B cell (primary cell): ENCODE measurements at regions not wholly inside any gene's neighbourhood (a gene's known extent, or its start where the extent isn't known, plus 50 kb on each side); places are given as distances from the start of the nearest gene placed in this dataset.

Experiments used
- EZH2 ChIP-seq: IDR thresholded peaks from 2 replicates; pipeline ENCODE4 v1.6.1; 2012; ENCODE audit warnings: borderline replicate concordance, low read depth, mild to moderate bottlenecking, moderate library complexity, low read length; ENCODE audit not compliant: insufficient read depth, poor library complexity, severe bottlenecking
- TF ChIP-seq, protein P1 (sequence below): fragments of 200-600 bp; IDR thresholded peaks from one replicate; pipeline ENCODE4 v1.8.0; 2022; ENCODE audit warnings: antibody characterized with exemption, mild to moderate bottlenecking

DNA sequence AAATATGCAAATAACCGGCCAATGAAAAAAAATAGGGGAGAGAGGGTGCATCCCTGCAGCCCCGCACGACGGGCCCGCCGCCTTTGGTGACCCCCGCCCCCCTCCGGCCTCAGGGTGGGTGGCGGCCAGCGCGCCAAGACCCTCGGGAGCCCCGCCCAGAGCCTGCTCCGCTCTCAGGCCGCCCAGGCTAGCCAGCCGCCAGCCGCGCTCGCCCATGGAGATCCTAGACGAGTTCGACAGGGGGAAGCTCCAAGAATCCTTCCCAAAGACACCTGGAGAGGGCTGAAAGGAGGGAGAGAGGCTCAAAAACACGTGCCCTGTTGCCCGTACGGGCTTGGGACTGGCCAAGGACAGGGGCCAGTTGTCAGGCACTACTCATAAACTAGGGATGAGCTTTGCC is 434.0 kb downstream of the NR2F2 start:
- TF ChIP-seq, protein P1, sequence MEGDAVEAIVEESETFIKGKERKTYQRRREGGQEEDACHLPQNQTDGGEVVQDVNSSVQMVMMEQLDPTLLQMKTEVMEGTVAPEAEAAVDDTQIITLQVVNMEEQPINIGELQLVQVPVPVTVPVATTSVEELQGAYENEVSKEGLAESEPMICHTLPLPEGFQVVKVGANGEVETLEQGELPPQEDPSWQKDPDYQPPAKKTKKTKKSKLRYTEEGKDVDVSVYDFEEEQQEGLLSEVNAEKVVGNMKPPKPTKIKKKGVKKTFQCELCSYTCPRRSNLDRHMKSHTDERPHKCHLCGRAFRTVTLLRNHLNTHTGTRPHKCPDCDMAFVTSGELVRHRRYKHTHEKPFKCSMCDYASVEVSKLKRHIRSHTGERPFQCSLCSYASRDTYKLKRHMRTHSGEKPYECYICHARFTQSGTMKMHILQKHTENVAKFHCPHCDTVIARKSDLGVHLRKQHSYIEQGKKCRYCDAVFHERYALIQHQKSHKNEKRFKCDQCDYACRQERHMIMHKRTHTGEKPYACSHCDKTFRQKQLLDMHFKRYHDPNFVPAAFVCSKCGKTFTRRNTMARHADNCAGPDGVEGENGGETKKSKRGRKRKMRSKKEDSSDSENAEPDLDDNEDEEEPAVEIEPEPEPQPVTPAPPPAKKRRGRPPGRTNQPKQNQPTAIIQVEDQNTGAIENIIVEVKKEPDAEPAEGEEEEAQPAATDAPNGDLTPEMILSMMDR, result no peak
- TF ChIP-seq EZH2, result no peak
